ENCODE measurements at regions not wholly inside any gene's neighbourhood (a gene's known extent, or its start where the extent isn't known, plus 50 kb on each side); places are given as distances from the start of the nearest gene placed in this dataset.
"Not testable (repeated sequence)": the region's sequence is repeated elsewhere in the genome, so short reads cannot be mapped to it uniquely, and the experiment has no call there.

DNA sequence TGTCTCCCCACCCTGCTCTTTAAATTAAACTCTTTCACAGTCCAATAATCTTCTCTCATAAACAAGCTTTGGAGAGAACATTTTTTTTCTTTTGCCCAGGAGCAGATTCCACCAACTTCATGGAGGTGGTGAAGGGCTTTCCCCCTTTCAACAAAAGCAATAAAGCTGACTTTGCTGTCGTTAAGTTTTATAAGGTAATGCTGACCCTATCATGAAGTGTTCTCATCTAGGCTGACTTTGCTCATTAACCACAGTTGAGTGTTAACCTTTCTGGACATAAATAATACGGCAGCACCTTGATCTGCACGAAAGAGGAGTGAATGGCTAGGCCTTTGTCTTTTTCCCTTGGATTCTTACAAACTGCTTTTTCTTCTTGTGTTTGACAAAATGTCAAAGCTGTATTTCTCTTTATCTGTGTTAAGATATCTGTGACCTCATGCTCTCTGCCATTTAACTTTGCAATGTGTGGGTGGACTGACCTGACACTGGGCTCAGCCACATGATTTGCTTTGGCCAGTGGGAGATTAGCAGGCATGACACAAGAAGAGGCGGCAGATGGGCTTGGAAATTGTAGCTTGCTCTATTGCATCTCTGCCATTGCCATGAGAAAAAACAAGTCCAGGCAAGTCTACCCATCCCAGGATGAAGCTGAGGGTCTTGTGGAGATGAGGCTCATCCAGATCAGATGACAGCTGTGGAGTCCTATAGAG is 470.9 kb upstream of the CCDC196 start:
- DNase-seq (ENCODE audit: low read depth): no peak

DNA sequence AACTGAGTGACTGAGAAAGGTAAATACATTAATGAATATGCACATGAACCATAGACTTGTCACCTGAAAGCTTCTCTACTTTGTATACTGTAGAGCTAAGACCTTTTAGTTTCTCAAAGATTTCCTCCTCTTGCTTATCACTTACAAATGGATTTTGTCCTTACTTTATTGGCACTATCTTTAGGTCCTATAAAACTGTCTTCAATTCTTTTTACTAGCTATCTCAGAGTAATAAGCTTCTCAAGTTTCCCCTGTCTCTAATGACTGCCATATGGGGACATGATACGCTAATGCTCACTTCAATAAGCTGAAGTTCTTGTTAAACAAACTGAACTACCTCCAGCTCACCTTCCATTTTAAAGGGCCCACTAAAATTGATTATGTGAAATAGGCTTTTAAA is 468.2 kb upstream of the CCDC196 start:
- no peak for DNase-seq (ENCODE audit: low read depth)

DNA sequence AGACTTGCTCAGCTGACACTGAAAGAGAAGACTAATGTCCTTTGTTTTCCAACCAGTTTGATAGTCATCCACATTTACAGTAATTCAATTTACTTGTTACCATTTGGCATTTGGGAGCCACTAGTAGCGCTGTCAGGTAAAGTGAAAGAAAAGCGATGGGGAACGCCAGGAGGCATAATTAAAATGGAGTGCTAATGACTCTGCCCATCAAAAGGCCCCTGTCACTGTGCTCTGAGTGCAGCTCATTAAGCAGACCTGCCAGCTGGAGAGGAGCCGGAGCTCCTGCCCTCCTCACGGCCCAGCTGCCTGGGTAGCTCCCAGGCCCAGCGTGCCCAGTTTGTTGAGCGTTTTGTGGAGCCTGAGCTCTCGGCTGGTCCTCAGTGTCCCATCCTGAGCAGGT is 463.6 kb upstream of the CCDC196 start:
- no peak for DNase-seq (ENCODE audit: low read depth)

DNA sequence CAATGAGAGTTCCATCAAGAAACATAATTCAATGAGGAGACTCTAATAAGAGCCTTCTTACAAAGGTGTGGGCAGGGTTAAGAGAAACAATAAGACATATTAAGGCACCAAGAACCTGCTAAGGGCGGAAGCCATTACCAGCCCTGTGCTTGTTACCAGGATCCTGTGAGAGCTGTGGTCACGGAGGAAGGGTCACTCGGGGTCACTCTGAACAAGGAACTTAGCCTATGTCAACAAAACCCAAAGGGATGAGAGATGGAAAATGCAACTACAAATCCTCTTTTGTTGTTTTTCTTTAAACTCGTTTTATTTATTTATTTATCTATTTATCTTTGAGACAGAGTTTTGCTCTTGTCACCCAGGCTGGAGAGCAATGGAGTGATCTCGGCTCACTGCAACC is 460.4 kb upstream of the CCDC196 start:
- no peak for DNase-seq (ENCODE audit: low read depth)

DNA sequence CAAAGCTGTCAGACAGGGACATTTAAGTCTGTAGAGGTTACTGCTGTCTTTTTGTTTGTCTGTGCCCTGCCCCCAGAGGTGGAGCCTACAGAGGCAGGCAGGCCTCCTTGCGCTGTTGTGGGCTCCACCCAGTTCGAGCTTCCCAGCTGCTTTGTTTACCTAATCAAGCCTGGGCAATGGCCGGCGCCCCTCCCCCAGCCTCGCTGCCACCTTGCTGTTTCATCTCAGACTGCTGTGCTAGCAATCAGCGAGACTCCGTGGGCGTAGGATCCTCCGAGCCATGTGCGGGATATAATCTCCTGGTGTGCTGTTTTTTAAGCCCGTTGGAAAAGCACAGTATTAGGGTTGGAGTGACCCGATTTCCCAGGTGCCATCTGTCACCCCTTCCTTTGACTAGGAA is 454.2 kb upstream of the CCDC196 start:
- not testable (repeated sequence) for DNase-seq (ENCODE audit: low read depth)

DNA sequence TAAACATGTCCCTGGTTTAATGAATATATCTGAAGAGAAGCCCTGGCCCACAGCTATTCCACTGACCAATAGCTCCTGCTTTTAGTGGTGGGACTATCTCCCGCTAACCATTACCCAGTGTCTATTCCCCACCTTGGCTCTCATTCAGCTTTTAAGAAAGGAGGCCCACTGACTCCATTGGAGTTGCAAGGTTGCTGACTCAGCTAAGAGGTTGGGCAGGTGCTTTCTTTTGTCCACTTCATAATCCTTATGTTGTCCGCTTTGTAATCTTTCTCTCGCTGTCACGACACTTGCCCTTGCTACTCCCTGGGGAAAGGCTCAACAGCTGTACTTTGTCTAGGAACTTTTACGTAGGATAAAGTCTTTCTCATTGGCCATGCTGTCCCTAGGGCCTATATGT is 453.4 kb upstream of the CCDC196 start:
- no peak for DNase-seq (ENCODE audit: low read depth)

DNA sequence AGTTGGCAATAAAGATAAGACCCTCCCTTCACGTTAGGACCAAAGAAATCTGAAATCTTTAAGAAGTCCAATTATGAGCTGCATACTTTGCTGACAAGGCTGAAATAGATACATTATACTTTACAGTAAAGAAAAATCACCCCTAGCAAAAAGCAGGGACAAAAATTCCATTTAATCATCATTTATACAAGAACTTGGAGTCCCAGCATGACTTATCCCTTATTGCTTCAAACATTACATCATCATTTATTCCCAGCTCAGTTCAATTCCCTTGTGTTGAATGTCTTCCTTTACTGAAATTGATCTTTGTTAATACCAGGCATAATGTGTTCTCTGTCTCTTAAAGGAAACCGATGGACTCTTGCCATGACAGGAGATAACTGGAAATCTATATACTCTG is 449.6 kb upstream of the CCDC196 start:
- no peak for DNase-seq (ENCODE audit: low read depth)

DNA sequence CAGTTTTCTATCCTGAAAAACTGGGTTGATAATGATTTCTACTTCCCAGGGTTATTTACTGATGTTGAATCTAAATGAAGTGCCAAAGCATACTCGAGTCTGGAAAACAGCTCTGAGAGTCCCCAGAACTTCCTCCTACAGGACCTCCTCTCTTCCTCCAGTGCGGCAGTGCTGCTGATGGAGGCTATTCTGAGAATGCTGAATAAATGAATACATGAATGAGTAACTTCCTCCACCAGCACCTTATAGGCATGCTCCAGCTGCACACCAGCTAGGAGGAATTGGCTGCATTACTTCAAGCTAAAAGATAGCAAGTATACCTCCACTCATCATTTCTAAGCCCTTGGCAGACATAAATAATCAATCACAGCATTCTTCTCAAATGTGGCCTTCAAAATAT is 448.8 kb upstream of the CCDC196 start:
- DNase-seq (ENCODE audit: low read depth): no peak

DNA sequence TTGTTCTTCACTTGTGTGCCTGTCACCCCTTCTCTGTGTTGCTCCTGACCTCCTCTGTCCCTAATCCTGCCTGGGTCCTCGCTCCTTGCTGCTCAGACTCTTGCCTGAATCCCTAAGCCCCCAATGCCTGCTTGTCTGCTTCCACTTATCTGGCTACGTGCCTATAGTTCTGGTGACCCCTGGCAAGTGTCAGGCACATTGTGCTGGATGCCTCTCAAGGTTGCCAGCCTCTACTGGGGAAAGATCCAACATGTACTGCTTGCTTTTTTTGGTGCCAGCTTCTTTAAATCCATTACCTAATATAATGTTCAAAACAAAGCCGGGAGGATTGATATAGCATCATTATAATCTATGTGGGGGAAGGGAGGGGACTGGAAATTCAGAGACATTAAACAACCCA is 448.0 kb upstream of the CCDC196 start:
- no peak for DNase-seq (ENCODE audit: low read depth)

DNA sequence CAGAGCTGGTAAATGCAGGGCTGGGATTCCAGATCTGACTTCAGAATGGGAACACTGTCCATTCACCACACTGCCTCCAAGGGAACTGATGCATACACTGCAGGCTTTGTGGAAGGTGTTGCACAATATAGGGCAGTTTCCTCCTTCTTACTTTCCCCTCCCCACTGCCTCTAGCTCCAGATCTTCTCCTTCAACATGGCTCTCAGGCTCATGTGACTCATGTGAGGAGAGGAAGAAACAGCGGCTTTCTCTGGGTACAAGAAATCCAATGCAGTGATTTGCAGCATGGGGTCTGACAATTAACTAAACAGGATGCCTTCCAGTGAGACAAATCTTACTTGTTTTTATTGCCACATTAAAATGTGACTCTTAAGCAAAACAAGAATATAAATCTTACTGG is 447.6 kb upstream of the CCDC196 start:
- DNase-seq (ENCODE audit: low read depth): no peak

DNA sequence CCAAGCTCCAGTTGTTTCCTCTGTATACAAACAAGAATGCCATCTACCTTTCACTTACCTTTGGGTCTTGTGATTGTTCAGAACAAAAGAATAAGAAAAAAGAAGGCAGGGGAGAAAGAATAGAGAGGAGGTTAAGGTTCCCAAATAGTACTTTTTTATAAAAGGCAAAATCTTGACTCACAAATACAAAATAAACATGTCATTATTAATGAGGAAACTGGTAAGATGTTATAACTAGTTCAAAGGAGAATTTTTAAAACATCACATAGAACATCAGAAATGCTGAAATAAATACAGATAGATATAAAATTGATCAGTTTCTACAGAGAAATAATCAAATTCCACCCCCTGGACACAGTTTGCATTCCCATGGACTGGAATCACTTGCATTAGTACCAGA is 446.7 kb upstream of the CCDC196 start:
- no peak for DNase-seq (ENCODE audit: low read depth)

DNA sequence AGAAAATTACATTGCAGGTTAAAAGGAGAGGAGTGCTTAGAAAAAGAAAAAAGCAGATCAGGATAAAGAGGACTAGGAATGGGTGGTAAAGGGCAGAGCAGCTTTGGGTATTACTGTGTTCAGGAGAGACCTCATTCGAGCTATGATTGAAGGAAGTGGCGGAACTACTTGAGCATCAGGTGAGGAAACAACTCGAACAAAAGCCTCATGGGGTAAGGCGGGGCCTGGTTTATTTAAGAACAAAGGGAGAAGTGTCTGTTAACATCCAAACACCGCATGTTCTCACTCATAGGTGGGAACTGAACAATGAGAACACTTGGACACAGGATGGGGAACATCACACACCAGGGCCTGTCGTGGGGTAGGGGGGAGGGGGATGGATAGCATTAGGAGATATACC is 444.6 kb upstream of the CCDC196 start:
- no peak for DNase-seq (ENCODE audit: low read depth)

DNA sequence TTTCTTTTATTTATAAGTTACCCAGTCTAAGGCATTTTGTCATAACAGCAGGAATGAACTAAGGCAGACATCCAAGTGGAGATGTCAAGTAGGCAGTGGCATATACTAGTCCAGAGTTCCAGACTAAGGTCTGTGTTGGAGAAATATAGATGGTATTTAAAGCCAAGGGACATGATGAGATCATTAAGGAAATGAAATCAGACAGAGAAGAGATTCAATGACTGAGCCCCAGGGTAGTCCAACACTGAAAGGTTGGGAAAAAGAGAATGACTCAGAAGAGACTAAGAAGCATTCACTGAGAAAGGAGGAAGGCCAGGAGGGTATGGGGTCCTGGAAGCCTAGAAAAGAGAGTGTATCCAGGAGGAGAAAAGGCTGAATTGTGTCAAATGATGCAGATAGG is 442.2 kb upstream of the CCDC196 start:
- DNase-seq (ENCODE audit: low read depth): no peak

DNA sequence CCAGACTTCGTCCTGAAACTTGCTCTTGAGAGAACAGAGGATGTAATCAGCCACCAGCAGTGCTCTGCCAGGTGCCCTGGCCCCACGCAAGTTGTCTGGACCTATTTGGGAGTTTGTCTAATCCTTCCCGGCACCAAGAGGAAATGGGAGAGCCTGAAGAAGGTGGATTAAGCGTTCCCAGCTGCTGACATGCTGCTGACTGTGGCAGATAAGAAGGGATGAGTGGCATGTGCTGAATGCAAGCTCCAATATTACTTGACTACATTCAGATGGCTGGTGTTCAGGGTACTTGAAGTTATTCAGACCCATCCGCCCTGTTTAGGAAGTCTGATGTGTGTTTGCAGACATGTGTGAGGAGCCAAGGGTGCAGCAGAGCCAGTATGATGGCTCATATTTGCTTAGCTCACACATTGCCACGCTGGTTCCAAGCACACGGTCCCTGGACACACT is 440.6 kb upstream of the CCDC196 start:
- no peak for DNase-seq (ENCODE audit: low read depth)

DNA sequence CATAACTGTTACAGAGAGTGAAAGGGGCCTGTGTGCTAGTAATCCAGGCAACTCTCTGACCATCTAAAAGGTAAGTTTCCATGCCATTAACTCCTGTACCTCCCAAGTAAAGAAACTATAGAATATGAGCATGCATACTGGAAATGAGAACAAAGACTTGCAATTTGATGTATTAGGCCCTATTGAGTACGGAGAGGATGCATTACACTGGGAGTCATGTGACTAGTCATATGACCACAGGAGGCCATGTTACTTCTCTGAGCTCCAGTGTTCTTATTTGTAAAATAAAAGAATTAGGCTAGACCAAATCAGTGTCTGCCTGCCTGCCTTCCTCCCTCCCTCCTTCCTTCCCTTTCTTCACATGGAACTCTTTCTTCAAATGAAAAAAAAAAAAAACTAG is 440.1 kb upstream of the CCDC196 start:
- DNase-seq (ENCODE audit: low read depth): no peak

DNA sequence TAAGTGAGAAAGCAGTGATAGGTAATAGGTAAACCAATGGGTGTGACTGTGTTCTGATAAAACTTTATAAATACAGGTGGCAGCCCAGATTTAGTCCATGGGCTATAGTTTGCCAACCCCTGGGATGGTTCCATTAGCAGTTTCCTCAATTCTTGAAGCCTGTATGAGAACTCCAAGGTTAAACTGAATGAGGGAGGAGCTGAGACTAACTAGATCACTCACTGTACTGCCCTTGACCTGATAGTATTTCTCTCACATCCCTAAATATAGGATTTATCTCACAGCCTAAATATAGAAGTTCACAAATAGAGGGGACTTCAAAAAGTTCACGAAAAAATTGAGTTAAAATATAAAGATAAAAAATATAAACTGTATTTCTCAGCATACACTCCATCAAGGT is 439.6 kb upstream of the CCDC196 start:
- no peak for DNase-seq (ENCODE audit: low read depth)

DNA sequence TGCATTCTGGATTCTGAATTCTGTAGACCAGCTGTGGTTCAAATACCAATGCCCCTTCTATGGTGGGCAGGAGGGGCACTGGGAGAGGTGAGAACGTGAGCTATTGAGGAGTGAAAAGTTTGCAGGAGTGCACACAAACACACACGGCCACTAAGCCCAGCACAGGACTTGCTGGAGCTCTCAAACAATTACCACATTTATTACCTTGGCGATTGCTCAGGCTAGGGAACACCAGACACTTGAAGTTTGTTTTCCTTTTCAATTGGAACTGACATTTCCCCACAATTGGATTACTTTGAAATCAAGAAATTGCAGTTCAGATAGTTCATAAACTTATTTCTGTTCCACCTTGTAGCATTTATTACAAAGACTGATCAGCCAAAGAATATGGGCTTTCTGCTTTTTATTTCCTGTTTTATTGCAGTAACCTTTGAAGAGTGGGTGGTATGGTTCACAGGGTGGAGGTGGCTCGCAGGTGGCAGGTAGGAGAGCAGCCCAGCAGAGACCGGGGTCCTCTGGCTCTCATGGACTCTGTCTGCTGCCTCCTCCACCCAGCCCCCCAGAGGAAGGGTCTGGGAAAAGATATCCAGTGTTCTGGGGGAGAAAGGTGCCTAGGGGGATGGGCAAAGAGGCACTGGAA is 429.8 kb upstream of the CCDC196 start:
- no peak for DNase-seq (ENCODE audit: low read depth)

DNA sequence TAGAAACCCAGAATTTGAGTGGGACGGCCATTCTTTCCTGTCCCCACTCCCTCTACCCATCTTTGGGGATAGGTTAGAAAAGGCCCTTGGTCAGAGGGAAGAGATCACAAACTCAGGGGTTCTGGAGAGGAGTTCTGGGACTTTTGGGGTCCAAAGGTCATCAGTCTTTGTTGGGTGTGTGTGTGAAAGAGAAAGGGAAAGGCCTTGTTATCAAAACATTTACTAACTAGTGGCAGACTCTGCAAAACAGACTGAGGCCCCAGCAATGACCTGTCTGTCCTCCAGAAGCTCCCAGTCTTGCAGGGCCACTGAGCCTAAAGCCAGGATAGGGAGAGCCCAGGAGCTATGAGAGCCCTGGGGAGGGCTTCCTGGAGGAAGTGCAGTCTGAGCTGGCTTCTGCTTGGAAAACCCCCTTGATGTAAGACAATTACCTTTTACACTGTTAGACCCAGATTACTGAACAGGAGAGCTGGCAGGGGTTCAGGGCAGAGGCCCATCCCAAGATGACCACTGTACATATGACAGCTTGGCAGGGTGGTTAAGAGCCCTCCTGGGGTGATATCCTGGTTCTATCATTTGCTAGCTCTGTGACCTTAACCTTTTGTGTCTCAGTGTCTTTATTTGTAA is 429.1 kb upstream of the CCDC196 start:
- DNase-seq (ENCODE audit: low read depth): no peak

DNA sequence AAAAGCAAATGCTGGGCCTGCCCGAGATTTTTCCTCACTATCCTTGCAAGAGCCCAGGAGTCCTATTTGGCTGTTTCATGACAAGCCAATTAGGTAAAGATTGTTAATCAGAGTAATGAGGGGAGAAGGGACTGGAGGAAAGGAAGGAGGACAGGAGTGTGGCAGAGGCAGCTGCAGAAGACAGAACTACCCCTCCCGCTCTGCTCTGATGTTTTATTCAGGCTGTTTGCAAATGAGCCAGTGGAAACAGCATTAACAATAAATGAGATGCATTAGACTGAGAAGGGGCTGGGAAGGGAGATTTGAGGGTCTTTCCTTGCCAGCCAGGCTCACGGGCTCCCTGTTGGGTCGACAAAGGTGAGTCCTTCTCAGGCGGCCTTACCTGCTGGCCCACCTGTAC is 421.0 kb upstream of the CCDC196 start:
- no peak for DNase-seq (ENCODE audit: low read depth)

DNA sequence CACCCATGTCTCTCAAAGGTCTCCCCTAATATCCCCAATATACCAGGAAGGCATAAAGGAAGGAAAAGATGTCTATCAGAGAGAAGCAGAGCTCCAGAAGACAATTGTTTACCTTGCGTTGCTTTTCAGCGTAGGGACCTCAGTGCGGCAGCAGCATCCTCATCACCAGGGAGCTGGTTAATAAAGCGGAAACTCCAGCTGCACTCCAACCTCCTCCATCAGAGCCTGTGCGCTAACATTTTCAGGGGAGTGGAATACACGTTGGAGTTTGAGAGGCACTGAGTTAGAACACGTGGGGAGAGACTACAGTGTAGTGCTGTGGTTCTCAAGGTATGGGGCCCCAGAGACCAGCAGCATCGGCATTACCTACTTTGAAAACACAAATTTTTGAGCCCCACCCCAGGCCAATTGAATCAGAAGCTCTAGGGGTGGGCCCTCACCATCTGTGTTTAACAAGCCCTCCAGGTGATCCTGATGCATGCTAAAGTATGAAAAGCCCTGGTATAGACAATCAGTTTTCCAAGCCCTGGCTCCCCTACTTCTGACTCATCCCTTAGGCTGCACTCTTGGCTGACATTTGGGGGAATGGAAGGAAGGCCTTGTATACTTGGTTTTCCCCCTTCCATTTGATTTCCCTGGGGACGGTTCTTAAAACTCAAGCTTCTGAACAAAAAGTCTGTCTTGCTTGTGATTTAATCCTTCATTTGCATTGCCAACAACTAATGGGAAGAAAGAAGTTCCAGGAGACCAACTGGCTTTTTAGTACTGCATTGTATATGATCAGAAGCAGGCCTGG is 419.0 kb upstream of the CCDC196 start:
- DNase-seq (ENCODE audit: low read depth): no peak

DNA sequence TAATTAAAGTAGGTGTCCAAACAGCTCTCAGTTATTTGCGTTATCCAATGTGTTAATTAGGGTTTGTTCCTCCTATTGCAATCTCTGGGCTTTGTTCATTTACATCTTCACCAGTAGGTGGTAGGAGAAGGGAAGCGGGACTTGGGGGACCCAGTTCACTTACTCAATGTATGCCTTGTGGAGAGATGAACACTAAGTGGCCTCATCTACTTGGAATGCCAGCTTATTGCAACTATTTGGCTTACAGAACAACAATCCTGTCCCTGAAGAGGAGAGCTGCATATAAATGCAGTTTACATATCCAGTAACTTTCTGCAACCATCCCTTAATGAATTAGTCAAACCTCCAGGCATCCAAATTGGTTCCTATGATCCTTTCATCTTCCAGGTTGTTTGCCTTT is 417.1 kb upstream of the CCDC196 start:
- DNase-seq (ENCODE audit: low read depth): no peak

DNA sequence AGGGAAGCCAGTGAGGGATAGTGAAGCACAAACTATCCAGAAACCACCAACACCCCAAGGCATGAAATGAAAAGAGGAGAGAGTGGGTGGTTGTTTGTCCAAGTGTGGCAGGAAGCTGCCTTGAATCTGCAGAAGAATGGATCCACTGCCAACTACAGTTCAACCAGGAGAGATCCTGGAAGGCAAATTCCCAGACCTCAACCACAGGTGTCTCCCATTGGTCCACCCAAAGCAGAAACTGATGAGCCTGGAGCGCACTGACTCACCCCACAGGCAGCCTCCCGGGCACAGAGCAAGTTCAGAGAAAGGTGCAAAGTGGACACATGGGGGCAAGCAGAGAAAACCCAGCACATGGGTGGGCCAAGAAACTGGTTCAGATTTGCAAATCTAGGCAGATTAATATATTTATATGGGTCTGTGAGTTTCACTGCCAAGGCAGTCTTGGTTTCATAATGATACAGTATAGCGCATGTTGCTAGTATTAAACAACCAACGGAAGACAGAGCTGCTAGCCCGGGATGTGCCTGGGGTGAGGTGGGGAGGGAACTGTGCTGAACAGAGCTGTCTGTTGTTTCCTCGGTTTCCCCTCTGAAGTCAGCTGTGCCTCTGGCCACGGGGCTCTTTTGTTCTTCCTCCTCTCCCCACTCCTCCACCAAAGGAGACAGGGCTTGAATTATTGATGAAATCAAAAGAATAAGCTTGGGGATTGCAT is 416.2 kb upstream of the CCDC196 start:
- DNase-seq (ENCODE audit: low read depth): no peak
